HepG2 (cell line): ENCODE measurements at regions not wholly inside any gene's neighbourhood (a gene's known extent, or its start where the extent isn't known, plus 50 kb on each side); places are given as distances from the start of the nearest gene placed in this dataset.

ENCODE experiments used
- ATAC-seq: fragments of 200-7000 bp; cut with Tn5 transposase; 3 replicates; pipeline ENCODE4 v1.9.1; 2020; ENCODE audit warnings: mild to moderate bottlenecking, moderate library complexity
- BruUV-seq: library from RNA; stranded (reverse); fragments of 400-500 nt; replicated peaks from 2 replicates; lab custom pipeline; 2021; lab: Mats Ljungman, UMichigan
- CTCF ChIA-PET: fragments of 300-600 bp; formaldehyde crosslinking; extraction: SDS; loops from one replicate; lab custom pipeline; 2021; ENCODE audit warnings: low total read pairs, inconsistent platforms, low intra/inter-chr PET ratio; lab: Yijun Ruan, JAX
- POLR2A ChIA-PET: fragments of 350-600 bp; sonication (Branson Sonifier 250); formaldehyde crosslinking; loops from one replicate; lab custom pipeline; 2020; ENCODE audit warnings: antibody characterized with exemption, inconsistent platforms; lab: Yijun Ruan, JAX
- DNase-seq: peaks from one replicate; pipeline ENCODE4 v3.0.0-alpha.2; 2015; ENCODE audit warnings: low spot score
- FAIRE-seq: peaks from 3 replicates; lab custom pipeline; 2011; peaks lifted over from hg19 to GRCh38; lab: Jason Lieb, UNC
- H2AFZ ChIP-seq: one replicate; pipeline ENCODE4 v1.6.1; 2011; ENCODE audit warnings: low read length, inconsistent platforms
- H3K27ac ChIP-seq: fragments of 300-600 bp; 3 replicates; pipeline ENCODE4 v1.8.0; 2011; ENCODE audit warnings: mixed run types, mild to moderate bottlenecking, mixed read lengths, low read length, inconsistent platforms; ENCODE audit not compliant: insufficient read depth; ENCODE audit errors: extremely low read length
- H3K27me3 ChIP-seq, 2 experiments: fragments of 200-600 bp in 1 of 2; 2 replicates in 1 of 2; 3 replicates in 1 of 2; pipeline versions ENCODE4 v1.6.0 to v1.8.0; 2011; ENCODE audit warnings: low read length in 2 of 2, mild to moderate bottlenecking in 2 of 2, moderate library complexity in 2 of 2, inconsistent platforms in 1 of 2; ENCODE audit not compliant: insufficient read depth in 2 of 2, control insufficient read depth in 1 of 2
- H3K36me3 ChIP-seq, 2 experiments: fragments of 200-600 bp in 1 of 2; replicated peaks in 1 of 2; 2 replicates in 1 of 2; 3 replicates in 1 of 2; pipeline versions ENCODE4 v1.5.1 to v1.8.0; 2011; ENCODE audit warnings: low read length in 2 of 2, inconsistent platforms in 1 of 2; ENCODE audit not compliant: insufficient read depth in 2 of 2, control insufficient read depth in 1 of 2
- H3K4me1 ChIP-seq: 2 replicates; pipeline ENCODE4 v1.5.1; 2012; ENCODE audit warnings: low read length, inconsistent platforms; ENCODE audit not compliant: insufficient read depth
- H3K4me2 ChIP-seq: 2 replicates; pipeline ENCODE4 v1.6.0; 2011; ENCODE audit warnings: low read depth, low read length, inconsistent platforms
- H3K4me3 ChIP-seq, 3 experiments: fragments of 200-600 bp in 1 of 3; sonication (generic), shearing (Covaris generic) in 1 of 3; replicated peaks in 1 of 3; 2 replicates each; pipeline ENCODE4 v1.5.1; 2011 to 2016; ENCODE audit warnings: low read length in 3 of 3, inconsistent platforms in 2 of 3, low read depth in 2 of 3, mild to moderate bottlenecking in 2 of 3, control low read depth in 1 of 3, mixed read lengths in 1 of 3; ENCODE audit not compliant: insufficient read depth in 1 of 3
- H3K79me2 ChIP-seq: one replicate; pipeline ENCODE4 v1.6.1; 2011; ENCODE audit warnings: low read length, inconsistent platforms; ENCODE audit not compliant: insufficient read depth
- H3K9ac ChIP-seq: 2 replicates; pipeline ENCODE4 v1.6.0; 2011; ENCODE audit warnings: mild to moderate bottlenecking, low read depth, low read length, inconsistent platforms; ENCODE audit not compliant: insufficient read depth
- H3K9me3 ChIP-seq: 2 replicates; pipeline ENCODE4 v1.5.1; 2012; ENCODE audit warnings: mild to moderate bottlenecking, low read length
- H4K20me1 ChIP-seq: 2 replicates; pipeline ENCODE4 v1.6.0; 2011; ENCODE audit warnings: inconsistent platforms, mild to moderate bottlenecking, low read length, moderate library complexity; ENCODE audit not compliant: insufficient read depth
- DMAP1 ChIP-seq: IDR thresholded peaks from 2 replicates; pipeline ENCODE4 v1.6.1; 2016
- GLMP ChIP-seq: sonication (generic); formaldehyde crosslinking; IDR thresholded peaks from 2 replicates; pipeline ENCODE4 v1.9.0; 2021; ENCODE audit warnings: missing genetic modification reagents, mild to moderate bottlenecking, borderline replicate concordance
- RFXAP ChIP-seq: sonication (generic); formaldehyde crosslinking; IDR thresholded peaks from 2 replicates; pipeline ENCODE4 v1.4.0; 2020; ENCODE audit warnings: missing genetic modification reagents, borderline replicate concordance
- STAT6 ChIP-seq: sonication (generic); formaldehyde crosslinking; IDR thresholded peaks from 2 replicates; pipeline ENCODE4 v1.4.0; 2020; ENCODE audit warnings: missing genetic modification reagents, mild to moderate bottlenecking, borderline replicate concordance
- TERF1 ChIP-seq: sonication (generic); formaldehyde crosslinking; IDR thresholded peaks from 2 replicates; pipeline ENCODE4 v1.8.0; 2022; ENCODE audit warnings: mild to moderate bottlenecking, missing genetic modification reagents, moderate library complexity
- THAP7 ChIP-seq: sonication (generic); formaldehyde crosslinking; IDR thresholded peaks from 2 replicates; pipeline ENCODE4 v1.8.1; 2023; ENCODE audit warnings: mild to moderate bottlenecking, missing genetic modification reagents
- UBTF ChIP-seq: sonication (generic); formaldehyde crosslinking; IDR thresholded peaks from 2 replicates; pipeline ENCODE4 v1.4.0; 2020; ENCODE audit warnings: mild to moderate bottlenecking, missing genetic modification reagents
- ZBTB8A ChIP-seq: sonication (generic); formaldehyde crosslinking; IDR thresholded peaks from 2 replicates; pipeline ENCODE4 v1.4.0; 2020; ENCODE audit warnings: mild to moderate bottlenecking, low read depth, missing genetic modification reagents, borderline replicate concordance
- ZNF512 ChIP-seq: sonication (generic); formaldehyde crosslinking; IDR thresholded peaks from 2 replicates; pipeline ENCODE4 v1.4.0; 2020; ENCODE audit warnings: mild to moderate bottlenecking, missing genetic modification reagents
- ZNF784 ChIP-seq: sonication (generic); formaldehyde crosslinking; IDR thresholded peaks from 2 replicates; pipeline ENCODE4 v1.5.1; 2020; ENCODE audit warnings: missing genetic modification reagents, mild to moderate bottlenecking, borderline replicate concordance
- ZNF788 ChIP-seq: sonication (generic); formaldehyde crosslinking; IDR thresholded peaks from 2 replicates; pipeline ENCODE4 v1.5.0; 2020; ENCODE audit warnings: mild to moderate bottlenecking, missing genetic modification reagents, borderline replicate concordance
- WGBS: methylation state at CpG from one replicate; pipeline ENCODE4 v1.1.6; 2017; ENCODE audit warnings: low lambda C conversion rate; 5-methylcytosine and 5-hydroxymethylcytosine counted together
- in situ Hi-C: cut with HindIII; loops from 2 replicates; pipeline ENCODE4 v1.10.0; 2017; ENCODE audit warnings: low pct_unique_long_range_greater_than_20kb; ENCODE audit not compliant: extremely low pct_ligation_motif_present
- intact Hi-C: fragments of 100-400 bp; cut with micrococcal nuclease; formaldehyde crosslinking; loops from one replicate; pipeline ENCODE4 v1.10.0; 2022; ENCODE audit not compliant: unreplicated experiment

GRCh38 chr7:31440511-31440910 lies 73.4 kb upstream of the ITPRID1 start:
- H2AFZ ChIP-seq, result no peak overlapping the region
- ChIA-PET POLR2A (no interaction called here), CTCF (interaction anchor here (1.8 kb wide), 1 partner anchor 194 kb away, joined by 3 read pairs; no protein-coding TSS in a partner anchor)
- no peak for ATAC-seq
- no peak for DNase-seq
- TF ChIP-seq ZNF512 (CRISPR knock-in tag) (no peak), GLMP (no peak), THAP7 (CRISPR knock-in tag) (no peak), TERF1 (no peak), ZNF788 (CRISPR knock-in tag) (no peak), ZBTB8A (CRISPR knock-in tag) (no peak), RFXAP (CRISPR knock-in tag) (no peak), ZNF784 (CRISPR knock-in tag) (no peak), UBTF (CRISPR knock-in tag) (no peak), STAT6 (CRISPR knock-in tag) (no peak), DMAP1 (no peak)
- WGBS, result 3% methylated on average over 3 of the region's 3 CpGs
- no peak overlapping the region for H3K9ac ChIP-seq
- no peak overlapping the region for H3K4me2 ChIP-seq
- H3K9me3 ChIP-seq, result no peaks in the 10 kb centered on the region
- H3K27ac ChIP-seq, result no peak overlapping the region
- 0 out of 5 replicates have a peak, but pooled peaks cover 0 to 1% of the 10 kb centered on the region in 2 experiments for H3K27me3 ChIP-seq
- in situ Hi-C loops (no loop called here), intact Hi-C loops (no loop called here)
- FAIRE-seq, result no peak
- no peak overlapping the region for H3K4me3 ChIP-seq
- H3K4me1 ChIP-seq, result no peaks in the 10 kb centered on the region
- H4K20me1 ChIP-seq, result no peaks in the 10 kb centered on the region
- no peaks in the 10 kb centered on the region for H3K36me3 ChIP-seq
- BruUV-seq, result no TSS peak
- H3K79me2 ChIP-seq, result no peaks in the 10 kb centered on the region
